ENCODE measurements at regions not wholly inside any gene's neighbourhood (a gene's known extent, or its start where the extent isn't known, plus 50 kb on each side); places are given as distances from the start of the nearest gene placed in this dataset.

DNA sequence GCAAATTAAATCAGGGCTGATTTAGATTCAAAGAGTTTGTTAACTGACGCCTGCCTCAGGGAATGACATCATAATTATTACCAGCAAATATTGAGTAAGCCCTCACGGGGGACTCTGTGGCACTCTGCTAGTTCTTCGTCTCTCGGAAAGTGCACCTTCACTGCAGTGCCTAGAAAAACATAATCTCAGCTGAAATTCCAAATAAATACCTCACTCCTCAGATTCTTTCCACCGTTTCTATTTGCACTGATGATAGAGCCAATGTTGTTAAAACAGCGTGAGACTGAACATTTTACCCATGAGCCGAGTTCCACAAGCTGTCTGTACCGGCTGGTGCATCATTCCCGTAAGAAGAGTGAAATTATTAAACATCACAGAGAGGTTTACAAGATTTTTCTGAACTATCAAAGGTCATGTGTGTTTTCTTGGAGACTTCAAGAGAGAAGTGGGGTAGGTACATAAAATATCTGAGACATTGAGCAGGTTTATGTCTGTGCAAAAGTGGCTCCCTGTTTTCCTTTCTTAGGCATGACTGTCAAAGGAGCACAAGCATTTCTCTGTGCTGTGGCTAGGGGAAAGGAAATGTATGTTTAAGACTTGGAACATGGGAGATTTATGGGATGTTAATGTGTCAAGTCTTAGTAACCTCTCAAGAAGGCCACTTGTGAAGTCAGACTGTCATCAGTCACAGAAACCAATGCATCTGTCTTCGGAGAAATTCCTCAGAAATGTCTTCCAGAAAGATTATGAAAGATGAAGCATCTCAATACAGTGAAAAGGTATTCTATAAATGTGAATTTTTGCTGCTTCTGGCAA lies 119.6 kb downstream of the CBLL2 start:
- TF ChIP-seq GRHL2 (CRISPR knock-in tag; IDR thresholded peaks at IDR 0.05; ENCODE audit: insufficient replicate concordance, severe bottlenecking) (no peak), NR2C2 (CRISPR knock-in tag; IDR thresholded peaks at IDR 0.05) (no peak)
- TF ChIP-seq, protein P1, sequence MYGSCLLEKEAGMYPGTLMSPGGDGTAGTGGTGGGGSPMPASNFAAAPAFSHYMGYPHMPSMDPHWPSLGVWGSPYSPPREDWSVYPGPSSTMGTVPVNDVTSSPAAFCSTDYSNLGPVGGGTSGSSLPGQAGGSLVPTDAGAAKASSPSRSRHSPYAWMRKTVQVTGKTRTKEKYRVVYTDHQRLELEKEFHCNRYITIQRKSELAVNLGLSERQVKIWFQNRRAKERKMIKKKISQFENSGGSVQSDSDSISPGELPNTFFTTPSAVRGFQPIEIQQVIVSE (CRISPR knock-in tag; IDR thresholded peaks at IDR 0.05; ENCODE audit: borderline replicate concordance) = no peak
- TF ChIP-seq, protein P2, sequence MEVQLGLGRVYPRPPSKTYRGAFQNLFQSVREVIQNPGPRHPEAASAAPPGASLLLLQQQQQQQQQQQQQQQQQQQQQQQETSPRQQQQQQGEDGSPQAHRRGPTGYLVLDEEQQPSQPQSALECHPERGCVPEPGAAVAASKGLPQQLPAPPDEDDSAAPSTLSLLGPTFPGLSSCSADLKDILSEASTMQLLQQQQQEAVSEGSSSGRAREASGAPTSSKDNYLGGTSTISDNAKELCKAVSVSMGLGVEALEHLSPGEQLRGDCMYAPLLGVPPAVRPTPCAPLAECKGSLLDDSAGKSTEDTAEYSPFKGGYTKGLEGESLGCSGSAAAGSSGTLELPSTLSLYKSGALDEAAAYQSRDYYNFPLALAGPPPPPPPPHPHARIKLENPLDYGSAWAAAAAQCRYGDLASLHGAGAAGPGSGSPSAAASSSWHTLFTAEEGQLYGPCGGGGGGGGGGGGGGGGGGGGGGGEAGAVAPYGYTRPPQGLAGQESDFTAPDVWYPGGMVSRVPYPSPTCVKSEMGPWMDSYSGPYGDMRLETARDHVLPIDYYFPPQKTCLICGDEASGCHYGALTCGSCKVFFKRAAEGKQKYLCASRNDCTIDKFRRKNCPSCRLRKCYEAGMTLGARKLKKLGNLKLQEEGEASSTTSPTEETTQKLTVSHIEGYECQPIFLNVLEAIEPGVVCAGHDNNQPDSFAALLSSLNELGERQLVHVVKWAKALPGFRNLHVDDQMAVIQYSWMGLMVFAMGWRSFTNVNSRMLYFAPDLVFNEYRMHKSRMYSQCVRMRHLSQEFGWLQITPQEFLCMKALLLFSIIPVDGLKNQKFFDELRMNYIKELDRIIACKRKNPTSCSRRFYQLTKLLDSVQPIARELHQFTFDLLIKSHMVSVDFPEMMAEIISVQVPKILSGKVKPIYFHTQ (CRISPR knock-in tag; IDR thresholded peaks at IDR 0.05) = no peak
- TF ChIP-seq, protein P3, sequence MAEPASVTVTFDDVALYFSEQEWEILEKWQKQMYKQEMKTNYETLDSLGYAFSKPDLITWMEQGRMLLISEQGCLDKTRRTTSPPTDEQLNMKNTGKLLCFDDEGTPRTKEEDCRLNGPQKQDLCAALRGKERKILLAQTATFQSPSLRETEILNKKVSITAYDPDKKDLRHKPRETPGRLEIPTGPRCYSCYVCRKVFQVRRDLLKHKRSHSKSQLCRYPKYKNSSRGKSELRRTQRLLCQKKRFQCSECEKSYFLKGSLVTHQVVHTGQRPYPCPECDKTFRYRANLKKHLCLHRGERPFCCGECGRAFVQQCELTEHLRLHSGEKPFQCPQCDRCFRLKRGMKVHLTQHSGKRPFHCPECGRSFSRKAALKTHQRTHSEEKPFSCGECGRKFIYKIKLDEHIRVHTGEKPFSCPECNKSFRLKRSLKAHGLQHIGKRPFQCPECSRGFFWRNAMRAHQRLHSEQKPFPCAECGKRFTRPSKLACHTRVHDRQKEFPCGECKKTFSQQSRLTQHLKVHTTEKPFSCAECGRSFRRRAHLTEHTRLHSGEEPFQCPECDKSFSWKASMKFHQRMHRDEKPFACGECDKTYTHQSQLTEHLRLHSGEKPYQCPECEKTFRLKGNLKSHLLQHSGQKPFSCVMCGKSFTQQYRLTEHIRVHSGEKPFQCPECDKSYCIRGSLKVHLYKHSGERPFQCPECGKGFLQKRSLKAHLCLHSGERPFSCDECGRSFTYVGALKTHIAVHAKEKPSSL (CRISPR knock-in tag; conservative IDR thresholded peaks at IDR 0.05) = no peak
- TF ChIP-seq, protein P4, sequence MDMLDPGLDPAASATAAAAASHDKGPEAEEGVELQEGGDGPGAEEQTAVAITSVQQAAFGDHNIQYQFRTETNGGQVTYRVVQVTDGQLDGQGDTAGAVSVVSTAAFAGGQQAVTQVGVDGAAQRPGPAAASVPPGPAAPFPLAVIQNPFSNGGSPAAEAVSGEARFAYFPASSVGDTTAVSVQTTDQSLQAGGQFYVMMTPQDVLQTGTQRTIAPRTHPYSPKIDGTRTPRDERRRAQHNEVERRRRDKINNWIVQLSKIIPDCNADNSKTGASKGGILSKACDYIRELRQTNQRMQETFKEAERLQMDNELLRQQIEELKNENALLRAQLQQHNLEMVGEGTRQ (CRISPR knock-in tag; IDR thresholded peaks at IDR 0.05) = no peak
- ChIA-PET CTCF (no interaction called here), POLR2A (no interaction called here)
- DNase-seq (ENCODE audit: low spot score) (no peak), ATAC-seq (no peak)
- H3K4me1 Mint-ChIP-seq = no peaks in the 10 kb centered on the region; the same call in 1 of the 2 replicates
- peaks cover 9% of the 10 kb centered on the region for H3K9me3 Mint-ChIP-seq
- H3K4me3 Mint-ChIP-seq = no peak overlapping the region
- no peaks in the 10 kb centered on the region for H3K27me3 Mint-ChIP-seq (ENCODE audit: low read depth)
- H3K27ac Mint-ChIP-seq = no peak overlapping the region
- no peaks in the 10 kb centered on the region for H3K36me3 Mint-ChIP-seq

DNA sequence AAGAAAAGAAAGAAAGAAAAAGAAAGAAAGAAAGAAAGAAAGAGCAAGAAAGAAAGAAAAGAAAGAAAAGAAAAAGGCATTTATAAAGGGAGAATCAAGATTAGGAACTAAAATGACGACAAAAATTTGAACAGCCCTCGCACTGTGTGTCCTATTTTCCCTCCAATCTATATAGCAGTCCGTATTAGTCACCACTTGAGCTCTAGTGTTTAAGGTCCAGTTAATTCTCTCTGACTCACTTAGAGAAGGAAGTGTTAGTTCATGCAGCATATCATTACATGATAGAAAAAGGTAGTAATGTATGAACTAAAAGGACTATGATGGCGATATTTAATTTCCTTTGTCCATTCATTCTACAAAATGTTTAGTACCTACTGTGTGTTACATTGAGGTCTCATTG lies 122.7 kb downstream of the CBLL2 start:
- POLR2A ChIA-PET = no interaction called here
- DNase-seq (ENCODE audit: low spot score) (no peak), ATAC-seq (no peak)
- no peaks in the 10 kb centered on the region for H3K4me1 Mint-ChIP-seq
- TF ChIP-seq SP1 (CRISPR knock-in tag; conservative IDR thresholded peaks at IDR 0.05) (no peak), CREB1 (CRISPR knock-in tag; IDR thresholded peaks at IDR 0.05) (no peak), IRF2 (CRISPR knock-in tag; IDR thresholded peaks at IDR 0.05; ENCODE audit: borderline replicate concordance, low read depth) (no peak), ELF4 (CRISPR knock-in tag; IDR thresholded peaks at IDR 0.05; ENCODE audit: low read depth) (no peak), ZNF671 (CRISPR knock-in tag; IDR thresholded peaks at IDR 0.05) (no peak), NFYB (CRISPR knock-in tag; conservative IDR thresholded peaks at IDR 0.05; ENCODE audit: low read depth) (no peak), GRHL2 (CRISPR knock-in tag; IDR thresholded peaks at IDR 0.05; ENCODE audit: insufficient replicate concordance, severe bottlenecking) (no peak), PRRX2 (CRISPR knock-in tag; IDR thresholded peaks at IDR 0.05) (no peak)
- TF ChIP-seq, protein P5, sequence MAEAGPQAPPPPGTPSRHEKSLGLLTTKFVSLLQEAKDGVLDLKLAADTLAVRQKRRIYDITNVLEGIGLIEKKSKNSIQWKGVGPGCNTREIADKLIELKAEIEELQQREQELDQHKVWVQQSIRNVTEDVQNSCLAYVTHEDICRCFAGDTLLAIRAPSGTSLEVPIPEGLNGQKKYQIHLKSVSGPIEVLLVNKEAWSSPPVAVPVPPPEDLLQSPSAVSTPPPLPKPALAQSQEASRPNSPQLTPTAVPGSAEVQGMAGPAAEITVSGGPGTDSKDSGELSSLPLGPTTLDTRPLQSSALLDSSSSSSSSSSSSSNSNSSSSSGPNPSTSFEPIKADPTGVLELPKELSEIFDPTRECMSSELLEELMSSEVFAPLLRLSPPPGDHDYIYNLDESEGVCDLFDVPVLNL (CRISPR knock-in tag; IDR thresholded peaks at IDR 0.05; ENCODE audit: borderline replicate concordance, low read depth) = no peak
- TF ChIP-seq, protein P6, sequence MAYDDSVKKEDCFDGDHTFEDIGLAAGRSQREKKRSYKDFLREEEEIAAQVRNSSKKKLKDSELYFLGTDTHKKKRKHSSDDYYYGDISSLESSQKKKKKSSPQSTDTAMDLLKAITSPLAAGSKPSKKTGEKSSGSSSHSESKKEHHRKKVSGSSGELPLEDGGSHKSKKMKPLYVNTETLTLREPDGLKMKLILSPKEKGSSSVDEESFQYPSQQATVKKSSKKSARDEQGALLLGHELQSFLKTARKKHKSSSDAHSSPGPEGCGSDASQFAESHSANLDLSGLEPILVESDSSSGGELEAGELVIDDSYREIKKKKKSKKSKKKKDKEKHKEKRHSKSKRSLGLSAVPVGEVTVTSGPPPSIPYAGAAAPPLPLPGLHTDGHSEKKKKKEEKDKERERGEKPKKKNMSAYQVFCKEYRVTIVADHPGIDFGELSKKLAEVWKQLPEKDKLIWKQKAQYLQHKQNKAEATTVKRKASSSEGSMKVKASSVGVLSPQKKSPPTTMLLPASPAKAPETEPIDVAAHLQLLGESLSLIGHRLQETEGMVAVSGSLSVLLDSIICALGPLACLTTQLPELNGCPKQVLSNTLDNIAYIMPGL (CRISPR knock-in tag; IDR thresholded peaks at IDR 0.05) = no peak
- TF ChIP-seq, protein P7, sequence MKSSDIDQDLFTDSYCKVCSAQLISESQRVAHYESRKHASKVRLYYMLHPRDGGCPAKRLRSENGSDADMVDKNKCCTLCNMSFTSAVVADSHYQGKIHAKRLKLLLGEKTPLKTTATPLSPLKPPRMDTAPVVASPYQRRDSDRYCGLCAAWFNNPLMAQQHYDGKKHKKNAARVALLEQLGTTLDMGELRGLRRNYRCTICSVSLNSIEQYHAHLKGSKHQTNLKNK (CRISPR knock-in tag; IDR thresholded peaks at IDR 0.05) = no peak
- TF ChIP-seq, protein P8, sequence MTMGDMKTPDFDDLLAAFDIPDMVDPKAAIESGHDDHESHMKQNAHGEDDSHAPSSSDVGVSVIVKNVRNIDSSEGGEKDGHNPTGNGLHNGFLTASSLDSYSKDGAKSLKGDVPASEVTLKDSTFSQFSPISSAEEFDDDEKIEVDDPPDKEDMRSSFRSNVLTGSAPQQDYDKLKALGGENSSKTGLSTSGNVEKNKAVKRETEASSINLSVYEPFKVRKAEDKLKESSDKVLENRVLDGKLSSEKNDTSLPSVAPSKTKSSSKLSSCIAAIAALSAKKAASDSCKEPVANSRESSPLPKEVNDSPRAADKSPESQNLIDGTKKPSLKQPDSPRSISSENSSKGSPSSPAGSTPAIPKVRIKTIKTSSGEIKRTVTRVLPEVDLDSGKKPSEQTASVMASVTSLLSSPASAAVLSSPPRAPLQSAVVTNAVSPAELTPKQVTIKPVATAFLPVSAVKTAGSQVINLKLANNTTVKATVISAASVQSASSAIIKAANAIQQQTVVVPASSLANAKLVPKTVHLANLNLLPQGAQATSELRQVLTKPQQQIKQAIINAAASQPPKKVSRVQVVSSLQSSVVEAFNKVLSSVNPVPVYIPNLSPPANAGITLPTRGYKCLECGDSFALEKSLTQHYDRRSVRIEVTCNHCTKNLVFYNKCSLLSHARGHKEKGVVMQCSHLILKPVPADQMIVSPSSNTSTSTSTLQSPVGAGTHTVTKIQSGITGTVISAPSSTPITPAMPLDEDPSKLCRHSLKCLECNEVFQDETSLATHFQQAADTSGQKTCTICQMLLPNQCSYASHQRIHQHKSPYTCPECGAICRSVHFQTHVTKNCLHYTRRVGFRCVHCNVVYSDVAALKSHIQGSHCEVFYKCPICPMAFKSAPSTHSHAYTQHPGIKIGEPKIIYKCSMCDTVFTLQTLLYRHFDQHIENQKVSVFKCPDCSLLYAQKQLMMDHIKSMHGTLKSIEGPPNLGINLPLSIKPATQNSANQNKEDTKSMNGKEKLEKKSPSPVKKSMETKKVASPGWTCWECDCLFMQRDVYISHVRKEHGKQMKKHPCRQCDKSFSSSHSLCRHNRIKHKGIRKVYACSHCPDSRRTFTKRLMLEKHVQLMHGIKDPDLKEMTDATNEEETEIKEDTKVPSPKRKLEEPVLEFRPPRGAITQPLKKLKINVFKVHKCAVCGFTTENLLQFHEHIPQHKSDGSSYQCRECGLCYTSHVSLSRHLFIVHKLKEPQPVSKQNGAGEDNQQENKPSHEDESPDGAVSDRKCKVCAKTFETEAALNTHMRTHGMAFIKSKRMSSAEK (CRISPR knock-in tag; IDR thresholded peaks at IDR 0.05; ENCODE audit: borderline replicate concordance) = no peak
- CTCF ChIA-PET = no interaction called here
- H3K4me3 Mint-ChIP-seq = no peak overlapping the region
- no peaks in the 10 kb centered on the region for H3K36me3 Mint-ChIP-seq
- no peak overlapping the region for H3K27ac Mint-ChIP-seq
- no peaks in the 10 kb centered on the region for H3K27me3 Mint-ChIP-seq (ENCODE audit: low read depth)
- H3K9me3 Mint-ChIP-seq = peaks cover 9% of the 10 kb centered on the region

Measured in WTC11 (cell line).